DMS53 treated with DMSO at 0.1 percent for 48 hours (cell line): ENCODE measurements at regions not wholly inside any gene's neighbourhood (a gene's known extent, or its start where the extent isn't known, plus 50 kb on each side); places are given as distances from the start of the nearest gene placed in this dataset.
"Not testable (repeated sequence)": the region's sequence is repeated elsewhere in the genome, so short reads cannot be mapped to it uniquely, and the experiment has no call there.

Source experiments
- DNase-seq: peaks from one replicate; lab custom pipeline; 2025; ENCODE audit not compliant: unreplicated experiment; lab: John Stamatoyannopoulos, UW

DNA sequence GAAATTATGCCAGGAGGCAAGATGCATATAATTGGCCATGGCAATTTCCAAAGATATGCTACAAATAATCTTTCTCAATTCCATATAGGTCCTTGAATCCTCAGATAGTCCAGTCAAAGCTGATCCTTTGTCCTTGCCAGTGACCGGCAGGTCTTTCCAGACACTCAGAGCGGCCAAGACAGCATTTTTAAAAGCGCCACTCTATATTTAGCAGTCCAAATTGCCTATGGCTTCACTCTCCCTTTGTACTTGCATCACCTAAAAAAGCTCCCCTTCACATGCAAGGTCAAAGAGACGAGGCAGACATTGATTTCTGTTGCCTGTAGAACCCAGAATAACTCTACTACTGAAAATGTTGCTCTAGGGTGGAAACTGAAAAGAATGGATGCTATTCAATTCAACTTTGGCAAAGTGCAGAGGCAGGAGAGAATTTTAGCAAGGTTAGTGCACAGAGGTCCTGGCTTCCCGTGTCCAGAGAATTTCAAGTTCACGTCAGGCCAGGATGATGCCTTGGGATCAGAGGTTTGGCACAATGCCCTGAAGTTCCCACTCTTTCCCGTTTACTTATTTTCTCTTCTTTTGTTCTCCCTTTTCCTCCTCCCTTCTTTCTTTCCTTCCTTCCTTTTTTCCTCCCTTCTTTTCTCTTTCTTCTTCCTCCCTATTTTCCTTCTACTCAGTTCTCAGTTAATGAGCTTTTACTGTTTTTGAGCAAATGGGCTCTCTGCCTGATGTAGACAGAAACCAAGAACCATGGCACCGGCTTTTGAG, 108.5 kb downstream of the KCNK1 start:
- DNase-seq, result no peak

DNA sequence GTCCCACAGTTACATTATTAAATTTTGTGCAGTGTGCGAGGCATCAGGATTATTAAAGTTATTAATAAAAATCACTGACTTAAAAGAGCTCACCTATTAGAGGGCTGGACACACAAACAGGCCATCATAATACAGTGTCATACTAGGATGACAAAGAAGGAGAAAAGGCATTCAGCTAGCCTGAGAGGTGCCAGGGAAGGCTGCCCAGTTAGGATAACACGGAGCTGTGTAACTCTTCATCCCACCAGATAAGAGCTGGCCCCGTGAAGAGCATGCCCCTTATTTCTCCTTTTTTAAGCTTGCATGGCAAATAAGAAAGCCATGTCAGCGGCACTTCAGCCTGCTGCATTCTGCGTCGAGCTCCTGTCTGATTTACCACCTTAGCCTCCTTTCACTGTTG, 109.5 kb downstream of the KCNK1 start:
- no peak for DNase-seq

DNA sequence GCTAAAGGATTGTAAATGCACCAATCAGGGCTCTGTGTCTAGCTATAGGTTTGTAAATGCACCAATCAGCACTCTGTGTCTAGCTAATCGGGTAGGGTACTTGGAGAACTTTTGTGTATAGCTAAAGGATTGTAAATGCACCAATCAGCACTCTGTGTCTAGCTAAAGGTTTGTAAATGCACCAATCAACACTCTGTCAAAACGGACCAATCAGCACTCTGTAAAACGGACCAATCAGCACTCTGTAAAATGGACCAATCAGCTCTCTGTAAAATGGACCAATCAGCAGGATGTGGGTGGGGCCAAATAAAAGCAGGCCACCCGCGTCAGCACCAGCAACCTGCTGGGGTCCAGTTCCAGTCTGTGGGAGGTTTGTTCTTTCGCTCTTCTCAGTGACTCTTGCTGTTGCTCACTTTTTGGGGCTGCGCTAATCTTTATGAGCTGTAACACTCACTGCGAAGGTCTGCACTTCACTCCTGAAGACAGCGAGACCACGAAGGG, 110.3 kb downstream of the KCNK1 start:
- not testable (repeated sequence) for DNase-seq

DNA sequence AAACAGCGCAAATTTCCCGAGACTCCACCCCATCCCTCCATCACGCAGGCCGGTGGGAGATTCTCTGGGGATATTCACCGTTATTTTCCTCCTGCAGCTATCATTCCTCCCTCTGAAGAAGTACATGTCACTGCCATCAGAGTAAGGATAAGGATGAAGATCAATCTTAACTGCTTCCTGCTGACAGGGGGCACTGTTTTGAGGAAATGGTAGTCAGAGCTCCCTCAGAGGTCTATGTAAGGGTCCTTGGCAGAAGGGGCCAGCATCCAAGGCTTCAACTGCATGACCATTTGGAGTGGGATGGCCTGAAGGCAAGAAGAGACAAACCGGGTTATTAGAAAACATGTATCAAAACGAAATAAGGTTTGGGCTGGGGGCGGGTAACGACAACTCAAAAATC, 111.5 kb downstream of the KCNK1 start:
- DNase-seq, result no peak

DNA sequence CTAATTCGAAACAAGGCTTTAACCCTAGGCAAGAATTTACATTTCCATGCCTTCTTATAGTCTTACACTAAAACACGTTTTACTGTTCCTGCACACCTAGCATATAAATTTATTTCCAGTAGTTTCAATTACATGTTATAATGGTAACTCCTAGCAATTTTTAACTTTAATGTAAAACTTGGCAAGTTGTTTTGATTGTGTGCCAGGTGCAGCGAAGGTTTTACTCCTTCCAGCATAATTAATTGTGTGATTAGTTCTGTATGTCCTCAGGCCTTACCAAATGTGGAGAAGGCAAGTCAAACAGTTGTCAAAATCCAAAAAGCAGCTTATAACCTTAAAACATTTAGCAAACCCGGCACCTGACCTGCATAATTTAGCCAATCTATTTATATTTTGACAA, 114.8 kb downstream of the KCNK1 start:
- no peak for DNase-seq

DNA sequence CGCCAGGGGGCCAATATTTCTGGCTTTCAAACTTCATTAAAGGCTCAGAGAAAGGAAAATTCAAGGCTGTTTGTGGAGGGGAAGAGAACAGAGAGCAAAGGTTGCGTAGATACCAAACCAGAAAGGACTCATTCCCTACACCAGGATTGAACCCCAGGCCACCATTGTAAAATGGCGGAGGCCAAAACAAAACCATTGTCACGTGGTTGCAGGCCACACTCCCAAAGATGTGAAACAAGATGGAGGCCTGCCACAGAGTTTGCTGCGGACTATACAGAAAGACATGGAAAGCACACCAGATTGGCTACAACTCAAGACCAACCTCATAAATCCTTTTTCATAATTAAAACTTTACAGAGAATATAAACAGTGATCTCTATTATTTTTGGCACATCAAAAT, 116.5 kb downstream of the KCNK1 start:
- no peak for DNase-seq

DNA sequence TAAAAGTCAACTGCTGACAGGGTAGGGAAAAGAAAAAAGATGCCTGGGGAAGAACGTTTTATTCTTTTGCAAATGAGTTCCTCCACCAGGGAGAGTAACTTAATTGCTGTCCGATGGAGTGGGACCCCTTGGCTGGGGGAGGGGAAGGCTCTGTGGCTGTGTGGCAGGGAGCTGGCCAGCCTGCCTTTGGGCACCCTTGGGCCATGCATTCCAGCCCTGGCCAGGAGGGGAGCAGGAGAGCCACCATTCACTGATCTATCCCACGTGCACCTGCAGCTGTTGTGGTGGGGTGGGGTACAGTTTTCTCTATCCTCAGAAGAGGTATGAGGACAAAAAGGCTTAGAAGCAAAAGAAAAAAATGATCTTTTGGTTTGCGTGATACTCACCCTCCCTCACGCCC, 116.9 kb downstream of the KCNK1 start:
- DNase-seq, result no peak

DNA sequence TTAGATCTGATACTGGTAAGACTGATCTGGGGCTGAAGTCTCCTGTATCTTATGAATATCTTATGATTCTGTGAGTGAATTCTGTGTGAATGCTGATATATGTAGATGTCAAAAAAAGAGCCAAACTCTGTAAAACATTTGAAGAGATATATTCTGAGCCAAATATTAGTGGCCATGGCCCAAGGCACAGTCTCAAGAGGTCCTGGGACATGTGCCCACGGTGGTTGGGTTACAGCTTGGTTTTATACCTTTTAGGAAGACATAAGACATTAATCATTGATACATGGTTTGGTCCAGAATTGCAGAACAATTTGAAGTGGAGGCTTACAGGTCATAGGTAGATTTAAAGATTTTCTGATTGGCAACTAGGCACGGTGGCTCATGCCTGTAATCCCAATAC, 118.3 kb downstream of the KCNK1 start:
- DNase-seq, result no peak

DNA sequence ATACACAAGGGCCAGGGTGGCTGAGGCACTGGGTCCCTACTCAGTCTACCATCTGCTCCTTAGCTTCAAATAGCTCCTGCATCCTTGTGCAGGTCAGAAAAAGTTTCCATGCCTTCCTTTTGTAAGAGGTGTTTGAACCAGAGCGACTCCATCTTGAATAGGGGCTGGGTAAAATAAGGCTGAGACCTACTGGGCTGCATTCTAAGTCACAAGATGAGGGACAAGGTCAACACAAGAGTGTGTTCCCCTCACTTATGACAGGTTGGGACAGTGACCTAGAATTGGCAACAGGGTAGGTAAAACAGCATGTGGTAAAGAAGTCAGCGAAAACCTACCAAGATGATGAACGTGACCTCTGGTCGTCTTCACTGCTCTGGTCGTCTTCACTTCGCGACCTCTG, 120.5 kb downstream of the KCNK1 start:
- no peak for DNase-seq

DNA sequence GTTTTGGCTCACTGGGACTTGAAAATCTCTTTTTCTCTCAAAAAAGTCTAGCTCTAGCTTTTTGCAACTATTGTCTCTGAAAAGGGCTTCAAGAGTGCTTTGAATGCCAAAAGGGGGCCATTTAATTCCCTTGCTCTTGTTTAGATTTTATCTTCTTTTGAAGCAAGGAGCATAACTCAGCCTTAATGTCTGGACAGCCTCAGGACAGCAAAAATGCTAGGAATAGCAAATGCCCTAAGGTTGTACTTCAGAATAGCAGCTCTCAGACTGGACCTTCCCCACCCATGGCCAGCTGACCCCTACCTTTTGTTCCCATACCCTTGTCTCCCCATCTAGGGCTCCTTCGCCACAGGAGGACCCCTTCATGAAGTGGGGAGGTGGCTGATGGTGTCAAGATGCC, 121.4 kb downstream of the KCNK1 start:
- no peak for DNase-seq

DNA sequence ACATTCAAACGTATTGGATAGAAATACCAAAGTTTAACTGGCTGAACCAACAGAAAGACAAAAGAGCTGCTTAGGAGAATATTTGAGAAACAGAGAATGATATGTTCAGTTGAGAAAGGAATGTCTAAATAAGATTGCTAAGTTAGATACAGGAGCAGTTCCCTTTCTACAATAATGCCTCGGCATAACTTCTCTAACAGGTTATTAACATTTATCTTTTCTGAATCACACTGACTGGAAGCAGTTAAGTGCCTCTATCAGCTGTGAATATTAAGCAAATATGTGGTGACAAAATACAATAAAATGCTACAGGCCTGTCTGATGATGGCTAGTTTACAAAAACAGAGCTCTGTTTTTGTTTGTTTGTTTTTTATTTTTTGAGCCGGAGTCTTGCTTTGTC, 121.9 kb downstream of the KCNK1 start:
- DNase-seq, result no peak

DNA sequence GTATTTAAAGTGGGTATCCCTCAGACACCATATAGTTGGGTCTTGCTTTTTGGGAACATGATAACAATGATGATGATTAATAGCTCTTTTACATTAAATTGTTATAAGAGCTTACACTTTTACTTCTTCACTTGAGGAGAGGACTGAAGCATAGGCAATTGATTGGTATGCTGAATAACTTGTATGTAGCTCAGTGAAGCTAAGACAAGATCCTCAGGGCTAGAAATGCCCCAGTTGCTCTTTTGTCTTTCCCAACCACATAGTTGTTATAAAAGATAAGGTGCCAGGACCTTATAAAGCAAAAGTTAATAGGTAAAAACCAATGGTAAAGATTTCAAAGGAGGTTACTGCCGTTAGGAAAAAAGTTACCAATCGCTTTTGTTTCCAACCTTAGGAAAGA, 123.4 kb downstream of the KCNK1 start:
- DNase-seq, result no peak

DNA sequence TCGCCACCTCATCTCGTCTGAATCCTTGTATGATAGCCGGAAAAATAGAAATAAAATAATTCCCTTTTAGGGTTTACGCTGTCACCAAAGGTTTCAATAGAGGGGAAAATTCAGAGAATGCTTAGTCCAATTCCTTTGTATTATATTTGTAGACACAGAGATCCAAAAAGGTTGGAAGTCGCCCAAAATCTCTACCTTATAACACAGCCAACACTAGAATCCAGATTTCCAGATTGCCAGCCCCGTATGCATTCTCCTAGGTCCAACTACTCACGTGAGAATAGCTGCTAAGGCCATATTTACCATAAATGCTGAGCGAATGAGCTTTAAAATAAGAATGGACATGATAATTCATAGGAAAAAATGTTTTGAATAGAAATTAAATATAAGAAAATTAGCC, 124.5 kb downstream of the KCNK1 start:
- no peak for DNase-seq

DNA sequence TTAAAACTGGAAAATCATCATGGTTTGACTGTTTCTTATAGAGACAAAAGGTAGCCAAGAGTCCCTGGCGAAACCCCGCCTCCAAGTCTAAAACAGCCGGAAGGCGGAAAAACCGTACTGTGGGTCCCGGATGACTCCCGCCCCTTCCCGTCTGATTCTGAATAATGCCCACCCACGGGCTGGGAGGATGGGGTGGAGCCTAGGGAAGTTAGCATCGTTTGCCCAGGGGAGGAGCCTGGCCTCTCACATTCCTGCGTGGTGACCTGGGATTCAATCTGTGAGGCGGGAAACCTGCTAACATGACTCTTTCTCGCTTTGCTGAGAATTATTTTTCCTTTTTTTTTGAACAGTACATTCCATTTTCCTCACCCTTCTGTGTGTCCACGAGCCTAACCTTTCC, 124.9 kb downstream of the KCNK1 start:
- no peak for DNase-seq

DNA sequence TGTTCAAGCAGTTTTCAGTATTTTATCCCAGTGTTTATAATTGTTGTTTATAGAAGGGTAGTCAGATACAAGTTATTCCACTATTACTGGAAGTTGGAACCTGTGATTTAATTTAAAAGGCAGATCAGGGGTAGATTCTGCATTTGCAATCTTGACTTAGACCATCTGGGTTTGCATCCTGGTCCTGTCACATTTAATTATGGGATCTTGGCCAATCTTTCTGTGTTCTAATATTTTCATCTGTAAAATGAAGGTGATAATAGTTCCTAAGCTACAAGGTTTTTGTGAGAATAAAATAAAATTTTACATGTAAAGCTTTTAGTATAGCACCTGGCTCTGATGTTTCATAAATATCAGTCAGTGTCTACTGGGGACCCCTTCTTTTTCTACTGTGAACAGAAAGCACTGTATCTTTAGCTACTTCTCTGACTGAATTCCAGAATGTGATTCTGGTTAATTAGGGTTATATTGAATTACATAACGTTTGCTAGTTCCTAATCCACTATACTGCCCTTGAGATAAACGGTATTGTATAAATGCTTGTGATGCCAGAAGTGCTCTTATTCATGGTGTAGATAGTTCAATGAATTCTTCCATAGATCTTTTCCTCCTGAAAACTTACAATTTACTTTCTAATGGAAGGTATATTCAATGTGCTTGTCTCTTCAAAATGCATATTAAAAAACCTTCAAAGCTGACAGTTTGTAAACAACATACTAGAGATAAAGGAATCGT, 131.0 kb downstream of the KCNK1 start:
- DNase-seq, result no peak

DNA sequence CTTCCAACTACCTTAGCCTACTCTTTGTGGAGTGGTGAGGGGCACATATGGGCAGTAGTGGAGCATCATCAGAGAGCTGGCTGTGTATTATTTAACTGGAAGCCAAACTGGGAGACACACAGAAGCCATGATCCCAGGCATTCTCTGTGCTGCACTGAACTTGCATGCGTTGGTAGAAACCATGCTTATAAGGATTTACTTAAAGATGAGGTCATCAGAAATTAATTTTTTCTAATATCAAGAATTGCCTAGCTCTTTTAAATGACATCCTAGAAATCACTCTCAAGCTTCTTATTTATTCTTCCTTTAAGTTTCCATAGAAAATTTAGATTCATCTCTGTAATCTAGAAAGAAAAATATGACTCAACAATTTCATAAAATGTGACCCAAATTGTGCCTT, 136.2 kb downstream of the KCNK1 start:
- DNase-seq, result no peak

DNA sequence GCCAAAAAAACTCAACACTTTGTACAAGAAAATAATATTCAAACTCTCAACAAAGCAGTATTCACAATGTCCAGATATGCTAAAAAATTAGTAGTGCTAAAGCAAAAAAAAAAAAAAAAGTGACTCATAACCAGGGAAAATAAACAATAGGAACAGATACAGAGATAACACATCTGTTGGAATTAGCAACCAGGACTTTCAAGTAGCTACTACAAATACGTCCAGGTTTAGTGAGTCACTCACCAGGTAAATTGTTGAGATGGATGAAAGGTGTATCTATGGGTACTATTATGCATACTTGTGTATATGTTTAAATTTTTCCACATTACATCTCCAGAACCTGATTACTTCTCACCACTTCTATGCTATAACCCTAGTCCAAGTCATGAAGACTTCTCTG, 144.8 kb upstream of the SLC35F3 start:
- no peak for DNase-seq

DNA sequence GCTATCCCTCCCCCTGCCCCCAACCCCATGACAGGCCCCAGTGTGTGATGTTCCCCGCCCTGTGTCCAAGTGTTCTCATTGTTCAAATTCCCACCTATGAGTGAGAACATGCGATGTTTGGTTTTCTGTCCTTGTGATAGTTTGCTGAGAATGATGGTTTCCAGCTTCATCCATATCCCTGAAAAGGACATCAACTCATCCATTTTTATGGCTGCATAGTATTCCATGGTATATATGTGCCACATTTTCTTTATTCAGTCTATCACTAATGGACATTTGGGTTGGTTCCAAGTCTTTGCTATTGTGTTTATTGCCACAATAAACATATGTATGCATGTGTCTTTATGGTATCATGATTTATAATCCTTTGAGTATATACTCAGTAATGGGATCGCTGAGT, 140.2 kb upstream of the SLC35F3 start:
- not testable (repeated sequence) for DNase-seq

DNA sequence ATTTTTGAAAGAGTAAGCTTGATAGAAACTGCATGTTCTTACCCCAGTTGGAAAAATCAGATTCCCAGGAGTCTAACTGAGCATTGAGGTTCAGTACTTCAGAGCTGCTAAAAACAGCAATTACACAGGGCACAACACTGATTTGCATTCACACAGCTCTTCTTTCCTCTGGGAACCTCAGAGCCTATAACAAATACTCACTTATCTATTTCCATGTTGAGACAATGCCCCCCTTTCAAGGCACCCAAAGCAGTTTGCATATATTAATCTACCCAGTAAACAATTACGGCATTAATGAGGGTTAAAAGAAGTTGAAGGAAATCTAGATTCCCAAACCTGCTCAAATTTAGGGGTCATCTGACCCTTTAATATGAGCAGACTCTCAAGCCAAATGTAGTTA, 126.9 kb upstream of the SLC35F3 start:
- no peak for DNase-seq

DNA sequence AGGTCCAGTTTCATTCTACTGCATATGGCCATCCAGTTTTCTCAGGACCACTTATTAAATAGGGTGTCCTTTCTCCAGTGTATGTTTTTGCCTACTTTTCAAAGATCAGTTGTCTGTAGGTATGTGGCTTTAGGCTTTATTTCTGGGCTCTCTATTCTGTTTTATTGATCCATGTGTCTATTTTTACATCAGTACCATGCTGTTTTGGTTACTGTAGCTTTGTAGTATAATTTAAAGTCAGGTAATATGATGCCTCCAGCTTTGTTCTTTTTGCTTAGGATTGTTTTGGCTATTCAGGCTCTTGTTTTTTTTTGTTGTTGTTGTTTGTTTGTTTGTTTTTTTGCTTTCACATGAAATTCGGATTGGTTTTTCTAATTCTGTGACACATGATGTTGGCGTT, 124.4 kb upstream of the SLC35F3 start:
- DNase-seq, result no peak

DNA sequence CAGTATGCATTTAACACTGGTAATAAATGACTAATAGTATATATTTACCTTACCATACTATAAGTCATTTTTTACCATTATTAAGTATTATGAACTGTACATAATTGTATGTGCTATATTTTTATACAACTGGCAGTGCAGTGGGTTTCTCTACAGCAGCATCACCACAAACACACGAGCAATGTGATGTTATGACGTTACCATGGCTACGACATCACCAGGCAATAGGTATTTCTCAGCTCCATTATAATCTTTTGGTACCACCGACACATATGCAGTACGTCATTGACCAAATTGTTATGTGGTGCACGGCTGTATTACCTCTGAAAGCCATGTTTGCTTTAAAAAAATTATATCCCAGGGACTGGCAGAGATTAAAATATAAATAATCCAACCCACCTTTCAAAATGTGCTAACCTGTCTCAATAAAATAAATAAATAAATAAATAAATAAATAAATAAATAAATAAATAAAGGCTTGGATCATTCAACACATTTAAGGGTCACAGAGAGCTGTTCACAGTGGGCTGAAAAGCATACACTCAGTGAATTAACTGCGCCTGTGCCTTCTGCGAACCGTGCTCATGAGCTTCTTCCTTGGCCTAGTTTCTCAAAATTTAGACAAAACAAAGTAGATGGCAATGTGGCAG, 121.4 kb upstream of the SLC35F3 start:
- no peak for DNase-seq

DNA sequence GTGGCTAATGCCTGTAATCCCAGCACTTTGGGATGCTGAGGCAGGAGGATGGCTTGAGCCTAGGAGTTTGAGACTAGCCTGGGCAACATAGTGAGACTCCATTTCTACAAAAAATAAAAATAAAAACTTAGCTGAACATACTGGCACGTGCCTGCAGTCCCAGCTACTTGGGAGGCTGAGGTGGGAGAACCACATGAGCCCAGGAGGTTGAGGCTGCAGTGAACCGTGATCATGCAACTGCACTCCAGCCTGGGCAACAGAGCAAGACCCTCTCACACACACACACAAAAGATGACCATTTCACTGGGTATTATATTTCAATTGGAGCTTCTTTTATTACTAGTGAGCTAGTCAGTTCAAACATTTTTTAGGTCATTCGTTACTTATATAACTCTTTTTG, 116.9 kb upstream of the SLC35F3 start:
- no peak for DNase-seq
